ENCODE measurements at regions not wholly inside any gene's neighbourhood (a gene's known extent, or its start where the extent isn't known, plus 50 kb on each side); places are given as distances from the start of the nearest gene placed in this dataset.

GRCh38 chr4:157929486-157929885, 243.3 kb downstream of the GASK1B start:
- no peak for TF ChIP-seq CTCF (conservative IDR thresholded peaks at IDR 0.05)
- no peak for TF ChIP-seq ZFX (IDR thresholded peaks at IDR 0.05)

Measured in C4-2B (cell line).